Middle frontal gyrus (tissue), 1 donor: ENCODE measurements at regions not wholly inside any gene's neighbourhood (a gene's known extent, or its start where the extent isn't known, plus 50 kb on each side); places are given as distances from the start of the nearest gene placed in this dataset.

ENCODE experiments used
- DNase-seq: peaks from one replicate; pipeline ENCODE4 v3.0.0-alpha.2; 2015; ENCODE audit warnings: low spot score; ENCODE audit errors: extremely low spot score

DNA sequence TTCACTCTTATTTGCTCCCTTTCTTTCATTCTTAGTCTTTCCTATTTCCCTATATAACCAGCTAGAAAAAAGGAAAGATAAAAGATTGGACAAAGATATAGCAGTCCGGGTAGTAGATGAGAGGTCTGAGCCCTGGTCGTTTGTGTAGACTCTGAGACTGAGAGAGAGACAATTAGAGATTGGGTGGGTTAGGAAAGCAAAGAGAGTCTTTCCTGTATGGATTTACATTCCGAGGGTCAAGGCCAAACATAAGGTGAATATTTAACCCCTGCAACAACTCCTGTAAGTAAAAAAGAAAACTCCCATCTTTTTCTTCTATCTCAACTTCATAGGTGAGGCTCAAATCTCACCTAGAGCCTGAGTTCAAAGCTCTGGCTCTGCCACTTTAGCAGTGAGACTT lies 218.0 kb upstream of the FGGY start:
- no peak for DNase-seq

GRCh38 chr1:59079434-59080140 lies 217.3 kb upstream of the FGGY start:
- no peak for DNase-seq

DNA sequence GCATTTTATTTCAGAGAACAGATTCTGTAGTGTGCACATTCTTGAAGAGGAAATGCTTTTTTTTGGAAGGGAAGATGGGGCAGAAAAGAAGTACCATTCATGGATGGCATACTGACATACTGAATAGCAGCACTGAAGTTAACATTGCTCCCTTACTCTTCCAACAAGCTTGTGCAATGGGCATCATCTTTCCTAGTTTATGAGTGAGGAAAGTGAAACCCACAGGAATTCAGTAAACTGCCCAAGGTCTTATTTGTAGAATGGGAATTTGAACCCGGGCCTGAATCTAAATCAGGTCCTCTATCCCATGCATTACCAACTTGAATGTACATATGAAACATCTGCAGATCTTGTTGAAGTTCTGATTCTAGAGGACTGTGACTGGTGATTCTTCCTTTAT lies 215.7 kb upstream of the FGGY start:
- no peak for DNase-seq

DNA sequence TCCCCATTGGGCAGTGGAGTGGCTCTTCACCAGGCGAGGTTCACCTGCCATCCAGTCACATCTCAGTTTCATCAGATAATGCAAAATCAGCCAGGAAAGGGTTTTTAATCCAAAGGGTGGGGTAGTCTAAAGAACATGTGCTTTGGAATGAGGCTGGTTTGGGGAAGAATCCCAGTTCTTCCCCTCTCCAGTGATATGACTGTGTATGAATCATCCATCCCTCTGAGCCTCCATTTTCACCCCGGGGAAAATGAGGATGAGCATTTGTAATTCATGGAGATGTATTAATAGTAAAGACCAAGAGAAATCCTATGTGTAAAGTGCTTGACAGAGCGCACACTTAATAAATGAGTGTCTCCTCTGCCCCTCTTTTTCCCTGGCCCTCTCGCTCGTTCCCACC lies 215.1 kb upstream of the FGGY start:
- DNase-seq = no peak

GRCh38 chr1:59083946-59084865 lies 212.7 kb upstream of the FGGY start:
- DNase-seq = no peak

DNA sequence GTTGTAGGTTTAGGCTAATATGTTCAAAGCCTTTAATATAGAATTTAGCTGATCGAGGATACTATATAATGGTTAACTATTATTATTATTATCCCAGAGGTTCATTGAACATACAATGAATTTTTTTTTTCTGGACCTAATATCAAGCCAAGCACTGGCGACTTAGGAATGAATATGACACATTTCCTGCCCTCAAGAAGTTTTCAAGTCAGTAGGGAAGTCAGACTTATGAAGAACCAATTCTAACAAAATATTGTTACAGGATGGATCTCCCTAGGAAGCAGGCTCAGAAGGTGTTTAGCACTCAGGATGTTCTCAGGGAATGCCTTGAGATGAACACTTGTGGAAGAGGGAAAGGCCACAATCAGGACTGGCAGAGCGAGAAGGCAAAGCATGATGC lies 211.8 kb upstream of the FGGY start:
- DNase-seq = no peak

DNA sequence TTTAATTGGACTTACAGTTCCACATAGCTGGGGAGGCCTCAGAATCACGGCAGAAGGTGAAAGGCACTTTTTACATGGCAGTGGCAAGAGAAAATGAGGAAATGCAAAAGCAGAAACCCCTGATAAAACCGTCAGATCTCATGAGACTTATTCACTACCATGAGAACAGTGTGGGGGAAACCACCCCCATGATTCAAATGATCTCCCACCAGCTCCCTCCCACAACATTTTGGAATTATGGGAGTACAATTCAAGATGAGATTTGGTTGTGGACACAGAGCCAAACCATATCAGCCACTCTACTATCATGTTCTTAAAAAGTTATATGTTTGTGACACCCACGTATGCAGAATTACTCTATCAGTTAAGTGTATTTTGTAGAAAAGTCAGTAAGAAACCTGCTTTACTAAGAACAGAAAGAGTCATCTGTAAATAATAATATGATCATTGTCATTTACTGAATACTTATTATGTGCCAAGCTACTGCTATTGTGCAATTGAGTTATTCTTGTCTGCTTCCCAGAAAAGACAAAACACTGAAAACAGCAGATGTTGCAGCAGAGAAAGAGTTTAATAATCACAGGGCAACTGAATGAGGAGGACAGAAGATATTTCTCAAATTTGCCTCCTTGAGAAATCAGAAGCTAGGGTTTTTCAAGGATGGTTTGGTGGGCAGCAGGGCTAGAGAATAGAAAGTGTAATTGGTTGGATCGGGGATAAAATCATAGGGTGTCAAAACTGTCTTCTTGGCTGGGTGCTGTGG lies 207.7 kb upstream of the FGGY start:
- no peak for DNase-seq

DNA sequence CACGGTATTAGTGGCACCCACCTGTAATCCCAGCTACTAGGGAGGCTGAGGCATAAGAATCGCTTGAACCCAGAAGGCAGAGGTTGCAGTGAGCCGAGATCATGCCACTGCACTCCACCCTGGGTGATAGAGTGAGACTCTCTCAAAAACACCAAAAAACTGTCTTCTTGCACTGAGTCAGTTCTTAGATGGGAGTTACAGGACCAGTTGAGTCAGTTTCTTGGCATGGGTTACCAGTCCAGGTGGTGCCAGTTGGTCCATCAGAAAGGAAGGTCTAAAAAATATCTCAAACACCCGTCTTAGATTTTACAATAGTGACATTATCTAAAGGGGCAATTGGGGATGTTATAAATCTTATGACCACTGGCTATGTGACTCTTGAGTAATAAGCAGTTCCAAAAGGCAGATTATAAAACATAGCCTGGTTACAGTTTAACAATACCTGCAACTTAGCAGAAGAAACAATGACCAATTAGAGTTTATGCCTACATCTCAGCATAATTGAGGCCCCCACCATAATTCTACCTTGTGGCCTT lies 206.9 kb upstream of the FGGY start:
- no peak for DNase-seq

- no peak for DNase-seq
Observed at GRCh38 chr1:59092126-59092525, 204.8 kb upstream of the FGGY start.

DNA sequence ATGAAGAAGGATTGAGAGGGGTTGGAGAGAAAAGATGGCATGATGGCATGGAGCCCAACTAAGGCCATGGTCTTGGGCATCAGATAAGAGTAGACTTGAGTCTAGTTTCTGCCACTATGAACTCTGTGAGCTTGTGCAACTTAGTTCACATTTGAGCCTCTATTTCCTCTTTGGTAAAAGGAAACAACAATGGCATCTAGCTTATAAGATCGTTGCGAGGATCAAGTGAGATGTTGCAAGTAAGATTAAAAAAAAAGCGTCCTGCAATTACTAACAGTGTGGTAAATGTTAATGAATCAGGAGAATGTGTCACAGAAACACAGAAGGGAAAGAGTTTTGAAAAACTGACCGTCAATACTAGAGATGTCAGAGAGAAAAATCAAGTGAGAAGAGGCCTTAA lies 202.9 kb upstream of the FGGY start:
- no peak for DNase-seq

DNA sequence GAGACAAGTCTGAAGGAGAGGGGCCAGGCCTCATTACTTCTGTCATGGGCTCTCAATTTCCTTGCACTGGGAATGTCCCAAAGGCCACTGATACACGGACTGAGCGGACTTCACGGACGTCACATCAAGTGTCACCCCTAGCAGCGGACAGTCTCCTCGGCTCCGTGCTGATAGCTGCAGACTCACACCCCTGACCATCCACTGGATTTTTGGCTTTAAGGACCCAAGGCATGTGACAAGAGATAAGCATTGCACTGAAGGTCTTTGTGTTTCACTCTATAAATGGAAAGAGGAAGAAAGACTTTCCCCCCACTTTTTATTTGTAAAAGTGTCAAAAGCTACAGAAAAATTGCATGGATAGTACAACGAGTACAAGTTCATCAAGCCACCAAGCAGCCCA lies 200.4 kb upstream of the FGGY start:
- no peak for DNase-seq

GRCh38 chr1:59098655-59099054 lies 198.2 kb upstream of the FGGY start:
- no peak for DNase-seq

DNA sequence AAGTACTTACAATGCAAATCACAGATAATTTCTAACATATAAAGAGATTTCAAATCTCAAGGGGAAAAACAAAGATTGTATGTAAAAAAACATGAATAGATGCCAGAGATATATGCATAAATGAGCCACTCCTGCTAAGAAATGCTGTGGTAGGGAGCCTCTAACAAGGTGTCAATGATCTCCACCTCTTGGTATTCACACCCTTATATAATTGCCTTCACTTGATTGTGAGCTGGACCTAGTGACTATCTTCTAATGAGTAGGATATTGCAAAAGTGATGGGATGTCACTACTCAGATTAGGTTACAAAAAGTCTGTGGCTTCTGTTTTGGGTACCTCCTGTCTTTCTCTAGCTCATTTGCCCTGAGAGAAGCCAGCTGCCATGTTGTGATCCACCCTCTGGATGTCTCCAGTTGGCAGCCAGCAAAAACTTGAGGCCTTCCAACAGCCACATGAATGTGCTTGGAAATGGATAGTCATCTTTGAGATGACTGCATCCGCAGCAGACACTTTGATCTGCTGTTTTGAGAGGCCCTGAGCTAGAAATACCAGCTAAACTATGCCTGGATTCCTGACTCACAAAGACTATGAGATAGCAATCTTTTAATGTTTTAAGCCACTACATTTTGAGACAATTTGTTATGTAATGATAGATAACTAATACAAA lies 196.1 kb upstream of the FGGY start:
- no peak for DNase-seq

DNA sequence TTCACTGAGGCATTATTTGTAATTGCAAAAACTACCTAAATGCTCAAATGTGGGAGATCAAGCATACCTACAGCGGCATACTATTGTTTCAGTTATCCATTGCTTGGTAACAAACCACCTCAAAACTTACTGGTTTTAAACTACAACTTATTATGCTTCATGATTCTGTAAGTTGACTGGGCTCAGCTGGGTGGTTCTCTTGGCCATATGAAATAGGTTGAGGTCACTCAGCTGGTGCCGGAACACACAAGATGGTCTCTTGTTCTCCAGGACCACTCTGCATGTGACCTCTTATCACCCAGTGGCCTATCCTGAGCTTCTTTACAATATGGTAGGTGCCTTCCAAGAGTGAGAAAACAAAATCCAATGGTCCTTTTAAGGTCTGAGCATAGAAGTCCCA lies 195.4 kb upstream of the FGGY start:
- DNase-seq = no peak

DNA sequence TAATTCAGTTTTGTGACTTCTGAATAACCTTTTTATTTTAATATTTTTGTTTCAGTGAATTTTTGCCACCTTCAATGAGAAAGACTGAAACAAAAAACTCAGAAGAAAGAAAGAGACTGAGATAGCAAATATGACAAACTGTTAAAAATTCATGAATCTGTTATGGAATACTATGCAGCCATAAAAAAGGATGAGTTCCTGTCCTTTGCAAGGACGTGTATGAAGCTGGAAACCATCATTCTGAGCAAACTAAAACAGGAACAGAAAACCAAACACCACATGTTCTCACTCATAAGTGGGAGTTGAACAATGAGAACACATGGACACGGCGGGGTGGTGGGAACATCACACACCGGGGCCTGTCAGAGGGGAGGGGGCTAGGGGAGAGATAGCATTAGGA lies 193.4 kb upstream of the FGGY start:
- no peak for DNase-seq

DNA sequence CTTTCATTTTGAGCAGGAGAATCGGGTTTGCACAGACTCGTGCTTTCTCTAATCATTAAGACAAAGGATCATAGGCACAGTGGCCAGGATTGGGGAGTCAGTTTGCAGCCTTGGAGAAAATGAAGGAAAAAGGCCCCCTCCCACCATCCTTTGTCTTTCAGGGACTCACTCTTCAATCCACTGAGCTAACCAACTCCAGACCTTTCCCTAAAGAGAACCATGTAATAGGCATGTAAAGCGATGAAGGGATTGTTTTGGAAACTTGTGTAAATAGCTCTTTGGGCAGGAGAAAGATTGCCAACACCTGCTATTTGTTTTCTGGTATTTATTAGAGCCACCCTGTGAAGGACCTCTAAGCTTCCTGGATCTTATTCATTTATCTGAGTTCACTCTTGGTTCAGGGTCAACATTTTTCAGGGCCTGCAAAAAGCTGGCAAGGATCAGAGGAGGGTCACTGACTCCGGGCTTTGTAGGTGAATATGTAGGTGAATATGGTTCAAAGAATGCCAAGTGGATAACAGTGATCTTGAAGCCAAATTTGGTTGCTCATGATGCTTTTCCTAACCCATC lies 192.6 kb upstream of the FGGY start:
- DNase-seq = no peak

DNA sequence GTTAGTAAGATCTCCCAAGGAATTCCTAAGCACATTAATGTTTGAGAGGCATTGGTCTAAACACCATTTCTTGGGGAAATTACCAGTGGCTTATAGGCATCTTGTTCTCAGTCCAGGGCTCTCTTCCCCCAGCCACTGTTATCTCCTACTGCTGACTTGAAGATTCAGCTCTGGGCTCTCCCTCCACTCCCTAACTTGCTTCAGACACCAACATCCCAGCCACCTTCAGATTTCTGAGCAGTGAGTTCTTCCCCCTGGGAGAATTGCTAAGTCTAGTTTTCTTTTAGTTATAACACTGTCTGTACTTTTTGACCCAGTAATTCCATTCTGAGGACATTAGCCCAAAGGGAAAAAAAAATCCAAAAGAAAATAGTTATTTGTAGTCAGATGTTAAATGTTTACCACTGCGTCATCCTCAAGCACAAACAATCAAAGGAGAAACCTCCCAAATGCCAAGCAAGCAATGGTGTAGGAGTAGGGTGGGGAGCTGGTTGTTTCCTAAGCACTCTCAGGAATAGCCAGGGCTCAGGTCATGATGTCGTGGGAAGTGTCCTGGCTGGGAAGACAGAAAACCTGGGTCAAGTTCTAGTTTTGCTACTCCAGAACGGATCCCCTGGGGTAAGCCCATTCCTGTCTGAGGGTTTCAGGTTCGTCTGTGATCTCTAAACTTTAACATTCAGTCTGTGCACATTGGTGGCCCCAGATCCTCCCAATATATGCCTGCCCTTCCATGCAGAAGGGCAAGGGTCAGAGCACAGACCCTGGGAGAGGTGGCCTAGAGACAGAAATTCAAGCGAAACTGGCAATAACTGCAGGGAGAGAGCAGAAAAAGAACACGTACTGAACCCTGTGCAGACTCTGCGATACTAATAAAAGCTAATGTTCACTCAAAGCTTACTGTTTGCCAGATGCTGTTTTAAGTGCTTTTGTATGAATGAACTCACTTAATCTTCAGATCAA lies 191.1 kb upstream of the FGGY start:
- no peak for DNase-seq

- DNase-seq = no peak
Observed at GRCh38 chr1:59107516-59107915, 189.4 kb upstream of the FGGY start.

DNA sequence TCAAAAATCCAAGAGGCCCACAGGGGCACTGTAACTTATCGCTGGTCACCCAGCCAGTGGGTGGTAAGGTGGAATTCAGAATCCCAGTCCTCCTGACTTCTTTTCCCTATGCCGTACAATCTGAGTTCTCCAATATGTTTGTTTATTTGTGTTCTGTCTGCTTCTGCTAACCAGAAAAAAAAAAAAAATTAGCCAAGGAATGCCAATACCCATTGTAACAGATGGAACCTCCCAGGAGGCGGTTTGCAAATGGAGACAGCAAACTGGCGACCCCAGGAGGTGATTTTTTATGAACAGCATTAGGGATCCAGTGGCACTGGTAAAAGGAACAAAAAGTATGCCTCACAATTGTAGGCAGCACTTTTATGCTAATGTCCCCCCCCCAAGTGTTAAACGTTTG lies 189.0 kb upstream of the FGGY start:
- DNase-seq = no peak
